ENCODE measurements at regions not wholly inside any gene's neighbourhood (a gene's known extent, or its start where the extent isn't known, plus 50 kb on each side); places are given as distances from the start of the nearest gene placed in this dataset.

DNA sequence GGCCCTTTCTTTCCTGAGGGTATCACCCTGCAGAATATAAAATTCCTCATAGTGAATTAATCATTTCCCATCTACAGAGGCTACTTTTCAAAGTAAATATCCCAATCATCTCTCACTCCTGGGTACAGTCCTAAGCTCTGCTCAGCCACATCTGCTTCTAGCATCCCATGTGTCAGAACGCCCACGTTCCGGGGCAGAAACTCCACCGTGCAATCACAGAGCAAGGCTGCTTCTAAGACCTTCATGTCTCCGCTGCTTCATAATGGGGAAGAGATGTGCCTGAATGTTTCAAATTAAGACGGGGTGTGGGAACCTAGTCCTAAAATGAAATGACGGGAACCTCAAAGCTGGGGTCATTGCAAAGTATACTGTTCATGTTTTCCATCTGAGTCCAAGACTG, 208.8 kb upstream of the GMDS start:
- no peak for DNase-seq

DNA sequence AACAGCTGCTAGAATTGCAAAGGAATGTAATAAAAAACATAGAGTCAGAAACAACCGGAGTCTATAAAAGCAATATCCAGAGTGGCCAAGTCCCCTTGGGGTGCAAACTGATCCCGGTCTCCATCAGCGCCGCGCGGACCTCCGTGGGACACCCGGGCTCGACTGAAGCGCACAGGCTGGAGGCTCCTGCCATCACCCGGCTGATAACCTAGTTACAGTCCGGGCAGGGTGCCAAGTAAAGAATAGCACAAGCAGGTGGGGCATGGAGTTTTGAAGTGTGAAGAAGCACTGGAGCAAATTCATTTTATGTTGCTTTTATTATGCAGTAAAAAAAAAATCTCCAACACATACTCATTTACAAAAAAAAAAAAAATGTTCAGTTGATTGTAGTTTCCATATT, 205.1 kb upstream of the GMDS start:
- DNase-seq = peak; percentile 58

DNA sequence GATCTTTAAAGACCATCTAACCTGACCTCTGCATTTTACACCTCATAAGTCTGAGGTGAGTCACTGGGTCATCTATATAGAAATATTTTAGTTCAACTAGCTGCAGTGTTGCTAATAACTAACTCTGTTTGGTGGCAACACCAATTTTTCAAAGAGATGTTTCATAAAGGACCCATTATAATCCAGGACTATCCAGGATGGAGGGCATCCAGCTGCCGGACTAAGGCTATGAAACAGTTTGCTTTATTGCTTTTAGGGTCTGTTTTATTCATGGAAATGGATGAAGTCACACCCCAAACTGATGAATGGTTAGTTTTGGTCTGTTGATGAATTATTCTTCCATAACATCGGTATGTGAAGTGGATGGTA, 204.2 kb upstream of the GMDS start:
- no peak for DNase-seq

DNA sequence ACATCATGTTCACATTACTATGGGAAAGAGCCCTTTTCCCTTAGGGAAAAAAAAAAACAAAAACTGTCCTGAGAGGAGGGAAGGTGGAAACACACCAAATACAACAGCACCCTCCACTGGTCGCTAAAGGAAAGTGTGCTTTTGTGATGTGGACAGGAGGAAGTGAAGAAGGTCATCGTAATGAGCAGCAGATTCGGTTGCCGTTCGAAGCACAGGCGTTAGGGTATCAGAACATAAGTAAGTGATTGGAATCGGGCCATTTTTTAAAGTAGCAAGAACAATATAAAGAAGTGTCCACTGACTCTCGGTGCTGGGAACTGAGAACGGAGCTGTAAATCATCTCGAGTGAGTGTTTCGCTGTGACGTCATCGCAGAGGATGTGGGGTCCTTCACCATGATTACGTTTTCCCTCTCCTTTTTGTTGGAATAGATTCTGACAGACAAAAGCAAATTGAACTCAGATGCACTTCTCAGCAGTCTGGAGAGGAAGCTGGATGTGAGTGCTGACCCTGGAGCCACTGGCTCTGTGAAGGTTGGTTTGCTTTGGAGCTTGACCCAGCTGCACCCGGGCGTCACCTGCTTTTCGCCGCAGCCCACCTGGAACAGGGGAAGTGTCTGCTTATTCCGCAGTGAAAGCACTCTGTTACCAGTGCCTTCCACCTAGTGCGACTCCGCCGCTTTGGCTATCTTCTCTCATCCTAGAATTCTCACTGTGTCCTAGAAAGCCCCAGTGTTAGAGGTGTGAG, 203.6 kb upstream of the GMDS start:
- DNase-seq = peak; percentile 49

DNA sequence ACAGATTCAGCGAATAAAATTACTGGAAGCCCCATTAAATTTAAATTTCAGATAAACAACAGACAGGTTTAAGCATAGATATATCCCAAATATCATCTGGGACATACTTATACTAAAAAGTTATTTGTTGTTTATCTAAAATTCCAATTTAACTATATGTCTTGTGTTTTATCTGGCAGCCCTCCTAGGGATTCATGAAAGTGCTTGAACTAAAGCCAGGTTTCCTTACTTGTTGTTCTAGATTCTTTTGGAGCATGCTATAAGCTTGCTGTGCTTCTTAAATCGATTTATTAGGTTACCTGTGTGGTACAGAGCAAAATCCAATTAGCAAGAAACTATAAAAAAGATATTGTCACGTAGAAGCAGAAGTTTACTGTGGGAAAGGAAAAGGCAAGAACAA, 202.5 kb upstream of the GMDS start:
- no peak for DNase-seq

DNA sequence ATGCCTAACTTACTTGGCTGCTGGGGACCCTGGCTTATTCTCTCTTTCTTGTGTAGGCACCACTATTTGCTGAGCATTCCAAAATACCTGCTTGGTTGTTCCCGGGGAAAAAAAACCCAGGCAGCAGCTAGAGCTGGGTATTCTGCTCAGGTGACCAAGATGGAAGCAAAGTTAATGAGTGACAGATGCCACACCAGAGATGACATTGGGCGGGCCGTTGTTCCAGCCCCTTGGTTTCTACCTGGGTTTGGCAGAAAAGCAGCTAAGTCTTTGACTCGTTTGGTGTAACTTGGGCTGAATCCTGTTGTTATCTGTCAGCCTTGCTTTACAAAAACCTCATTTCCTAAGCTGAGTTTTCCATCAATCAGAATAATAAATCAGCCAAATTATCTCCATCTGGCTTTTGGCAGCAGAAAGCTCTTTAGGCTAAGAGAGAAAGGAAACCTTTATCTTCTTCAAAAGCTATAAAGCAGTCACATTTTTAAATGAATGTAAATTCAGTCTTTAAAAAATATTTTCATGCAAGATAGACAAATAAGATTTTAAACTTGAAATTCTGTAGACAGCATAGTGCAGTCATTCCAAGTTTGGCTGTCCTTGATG, 202.0 kb upstream of the GMDS start:
- no peak for DNase-seq

DNA sequence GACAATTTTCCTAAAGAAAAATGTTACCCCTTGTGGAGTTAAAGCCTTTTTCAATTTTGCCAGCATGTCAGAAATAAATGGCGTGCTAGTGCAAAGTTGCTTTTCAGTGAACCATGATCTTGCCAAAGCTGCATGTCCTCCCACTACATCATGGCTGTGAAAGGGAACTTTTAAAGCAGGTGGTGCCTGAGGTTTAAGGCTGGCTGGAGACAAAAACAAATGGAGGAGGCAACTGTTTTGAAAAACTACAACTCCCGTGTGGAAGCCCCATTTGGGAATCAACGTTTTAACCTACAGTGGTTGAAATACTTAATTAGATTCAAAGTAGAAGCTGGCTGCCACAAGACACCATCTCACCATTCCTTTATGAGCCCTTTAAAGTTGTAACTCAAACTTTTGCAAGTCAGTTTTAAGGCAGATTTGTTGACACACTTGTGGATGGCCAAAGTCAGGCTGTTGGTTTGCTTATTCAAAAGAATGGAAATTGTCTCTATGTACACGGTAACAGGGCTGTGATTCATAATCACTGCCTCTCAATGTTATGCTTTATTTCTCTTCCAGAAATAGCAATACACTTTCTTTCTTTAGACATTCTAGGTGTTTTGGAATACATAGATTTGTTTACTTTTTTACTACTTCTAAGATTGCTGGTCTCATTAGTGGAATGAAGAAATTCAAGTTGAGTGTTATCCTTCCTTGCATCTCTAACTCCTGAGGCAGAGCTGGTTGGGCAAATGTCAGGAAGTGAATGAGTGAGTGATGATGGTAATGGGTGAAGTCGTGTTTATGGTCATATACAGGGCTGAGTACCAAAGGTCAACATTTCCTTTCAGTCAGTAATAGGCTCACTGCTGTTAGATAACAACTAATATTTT, 196.4 kb upstream of the GMDS start:
- DNase-seq = no peak

DNA sequence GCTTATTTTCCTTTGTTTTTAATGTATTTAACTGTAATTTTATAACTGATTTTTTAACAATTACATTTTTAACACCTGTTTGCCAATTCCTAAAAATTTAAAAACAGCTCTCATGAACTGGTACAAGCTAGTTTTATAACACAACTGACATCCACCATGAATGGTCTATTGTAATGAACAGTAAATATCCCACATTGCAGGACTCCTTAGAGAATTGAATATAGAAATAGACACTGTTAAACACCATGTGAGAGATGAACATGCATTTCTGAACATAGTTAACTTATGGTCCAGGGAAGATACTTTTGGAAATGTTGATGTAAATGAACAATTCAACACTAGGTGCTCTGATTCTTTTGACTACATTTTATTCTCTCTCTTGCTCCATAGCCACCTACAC, 195.1 kb upstream of the GMDS start:
- no peak for DNase-seq

DNA sequence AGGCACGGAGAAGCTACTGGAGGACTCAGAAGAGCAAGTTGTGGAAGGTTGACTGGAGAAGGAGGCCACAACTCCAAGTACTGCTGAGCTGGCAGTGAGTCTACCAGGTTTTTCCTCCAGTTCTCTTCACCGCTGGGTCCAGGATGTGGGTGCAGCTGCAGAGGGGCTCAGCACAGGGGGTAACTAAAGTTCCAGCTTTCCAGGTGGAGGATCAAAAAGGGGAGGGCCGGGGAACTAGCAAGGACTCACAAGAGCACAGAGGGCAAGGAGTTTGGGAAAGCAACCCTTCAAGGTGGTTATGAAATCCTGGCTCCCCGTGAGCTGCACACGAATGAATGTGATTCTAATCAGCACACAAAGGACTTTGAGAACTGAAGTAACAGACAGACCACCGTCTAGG, 194.2 kb upstream of the GMDS start:
- DNase-seq = no peak

DNA sequence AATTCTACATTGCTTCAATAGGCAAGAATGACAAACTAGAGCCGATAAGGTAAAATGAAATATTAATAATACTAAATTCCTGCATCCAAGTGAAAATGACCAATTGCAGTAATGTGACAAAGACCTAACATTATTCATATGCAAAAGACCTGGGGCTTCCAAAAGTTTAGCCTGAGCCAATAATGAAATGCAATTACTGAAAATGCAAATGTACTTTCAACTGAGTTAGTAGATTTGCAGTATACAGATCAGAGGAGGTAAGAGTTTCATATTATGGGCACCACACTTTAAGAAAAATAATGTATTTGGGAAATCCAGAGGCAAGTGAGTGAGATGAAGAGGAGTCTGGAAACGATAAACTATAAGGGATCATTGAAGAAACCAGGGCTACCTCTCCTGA, 193.7 kb upstream of the GMDS start:
- no peak for DNase-seq

DNA sequence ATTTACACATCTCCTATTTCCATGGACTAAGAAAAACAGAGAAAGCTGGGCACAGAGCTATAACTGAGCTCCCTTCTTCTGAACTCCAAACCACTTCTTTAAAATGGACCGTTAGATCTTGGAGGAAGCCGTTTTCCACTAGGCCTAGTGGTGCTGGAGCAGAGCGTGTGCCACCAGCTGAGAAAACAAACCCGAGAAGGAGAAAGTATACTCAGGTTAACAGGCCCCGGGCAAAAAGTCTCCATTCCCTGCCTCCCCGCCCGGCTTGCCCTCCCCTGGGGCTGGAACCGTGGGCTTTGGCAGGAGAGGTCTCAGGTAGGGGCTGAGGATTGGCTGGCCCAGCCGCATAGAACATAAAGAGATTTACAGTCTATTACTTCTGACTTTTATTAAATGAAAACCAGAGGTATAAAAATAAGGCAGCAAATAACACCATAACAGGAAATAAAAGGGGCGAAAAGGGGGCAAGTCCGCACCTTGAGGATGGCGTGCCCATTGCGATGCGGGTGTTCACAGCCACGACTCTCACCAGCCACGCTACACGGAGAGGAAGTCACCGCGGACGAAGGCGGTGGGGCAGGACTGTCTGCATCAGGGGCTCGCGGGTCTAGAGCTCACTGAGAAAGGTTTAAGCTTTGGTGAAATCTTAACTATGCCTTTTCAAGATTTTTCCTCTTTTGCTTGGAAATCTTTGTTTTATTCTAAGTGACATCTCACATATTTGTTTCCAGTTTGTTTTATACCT, 191.2 kb upstream of the GMDS start:
- no peak for DNase-seq

DNA sequence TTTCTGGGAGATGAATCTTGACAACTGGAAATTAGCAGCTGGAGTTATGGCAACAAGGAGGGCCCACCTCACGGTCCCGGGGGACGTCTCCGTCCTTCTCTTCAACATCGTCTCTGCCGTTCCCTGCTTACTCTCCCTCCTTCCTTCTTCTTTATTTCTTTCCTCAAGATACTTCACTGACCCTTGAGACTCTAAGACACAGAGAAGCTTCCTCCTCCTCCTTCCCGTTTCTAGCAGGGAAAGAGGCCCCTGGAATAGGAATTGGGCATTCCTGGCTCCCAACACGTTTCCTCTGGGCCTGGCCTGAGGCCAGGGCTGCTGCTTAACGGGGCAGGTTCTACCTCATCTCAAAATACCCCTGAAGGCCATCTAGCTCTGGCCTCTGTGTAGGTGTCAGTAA, 189.9 kb upstream of the GMDS start:
- no peak for DNase-seq

DNA sequence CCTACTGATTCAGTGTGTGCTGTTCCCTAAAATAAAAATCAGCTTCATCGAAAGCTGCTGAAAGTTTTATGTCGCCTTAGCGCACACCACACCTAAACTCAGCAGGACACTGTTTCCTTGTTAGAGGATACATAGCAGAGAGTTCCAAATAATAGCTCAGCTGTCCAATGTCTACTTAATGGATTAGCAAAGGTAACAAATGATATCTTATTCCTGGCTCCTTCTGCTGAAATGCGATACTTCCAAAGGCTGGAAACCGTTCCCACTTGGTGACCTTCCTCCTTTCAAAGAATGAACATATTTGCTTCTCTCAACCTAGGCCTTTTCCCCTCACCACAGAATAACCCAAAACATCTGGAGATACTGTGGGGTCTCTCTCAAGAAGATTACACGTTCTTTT, 189.5 kb upstream of the GMDS start:
- DNase-seq = no peak

DNA sequence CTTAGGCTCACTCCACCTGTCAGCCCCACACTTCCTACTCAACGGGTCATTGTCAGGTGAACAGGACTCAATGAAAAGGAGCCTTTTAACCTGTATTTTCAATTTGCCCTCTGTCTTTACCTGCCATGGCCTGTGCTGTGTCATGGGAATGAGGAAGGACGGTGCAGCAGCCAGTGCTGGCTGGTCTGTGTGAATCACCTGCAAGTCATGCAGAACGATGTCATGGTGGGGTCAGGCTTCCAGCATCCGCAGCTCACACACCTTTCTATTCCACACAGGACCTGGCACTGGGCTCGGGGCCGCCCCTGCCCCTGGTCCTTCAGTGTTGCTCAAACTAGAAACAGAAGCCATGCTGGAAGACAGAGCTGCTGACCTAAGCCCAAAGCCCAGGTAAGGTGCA, 188.7 kb upstream of the GMDS start:
- no peak for DNase-seq

DNA sequence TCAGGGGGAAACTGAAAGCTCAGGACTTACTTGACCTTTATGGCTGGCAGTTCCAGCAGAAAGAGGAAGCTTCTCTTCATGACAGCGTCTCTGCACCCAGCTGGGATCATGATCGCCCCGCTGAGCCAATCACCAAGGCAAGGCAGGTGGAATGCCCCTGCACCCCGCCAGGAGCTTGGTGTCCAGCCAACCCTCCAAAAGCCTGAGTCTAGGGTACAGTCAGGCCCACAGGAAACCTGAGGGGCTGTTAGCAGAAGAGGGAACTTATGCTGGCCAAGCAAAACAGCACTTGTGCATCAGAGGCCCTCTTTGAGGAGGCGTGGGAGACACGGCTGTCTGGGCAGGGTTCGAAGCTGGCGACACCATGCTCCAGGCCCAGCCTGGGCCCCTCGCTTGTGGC, 188.3 kb upstream of the GMDS start:
- DNase-seq = no peak

DNA sequence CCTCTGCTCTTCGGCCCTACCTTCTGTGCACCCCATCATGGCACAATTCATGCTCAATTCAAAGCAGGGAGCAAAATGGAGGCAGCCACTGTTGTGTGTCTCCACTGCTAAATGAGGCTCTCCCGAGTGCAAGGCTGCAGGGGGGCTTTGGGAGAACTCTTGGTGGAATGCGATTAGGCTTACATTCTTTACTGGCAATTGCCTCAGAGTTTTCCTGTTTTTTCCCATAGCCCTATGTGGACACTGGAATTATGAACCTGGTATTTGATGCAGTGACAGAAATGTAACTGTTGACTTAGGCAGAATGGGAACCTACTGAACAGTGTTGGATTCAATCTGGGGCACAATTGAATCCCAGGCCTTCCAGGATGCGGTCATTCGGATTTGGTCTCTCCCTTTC, 187.9 kb upstream of the GMDS start:
- no peak for DNase-seq

DNA sequence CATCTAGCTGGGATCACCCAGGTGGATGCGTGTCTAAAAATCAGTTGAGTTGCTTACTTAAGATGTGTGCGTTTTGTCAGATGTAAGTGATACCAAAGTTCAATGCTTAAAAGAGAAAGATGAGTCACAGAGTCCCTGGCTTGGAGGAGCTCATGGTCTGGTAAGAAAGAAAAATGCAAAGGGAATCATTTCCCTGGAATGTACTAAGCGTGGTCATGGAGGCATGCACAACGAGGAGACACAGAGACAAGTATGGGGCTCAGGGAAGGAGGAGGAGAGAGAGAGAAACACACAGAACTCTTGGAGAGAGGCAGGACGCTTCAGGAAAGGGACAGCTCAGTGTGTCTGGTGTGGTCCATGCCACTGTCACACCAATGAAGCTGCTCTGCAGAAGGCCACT, 186.9 kb upstream of the GMDS start:
- no peak for DNase-seq

DNA sequence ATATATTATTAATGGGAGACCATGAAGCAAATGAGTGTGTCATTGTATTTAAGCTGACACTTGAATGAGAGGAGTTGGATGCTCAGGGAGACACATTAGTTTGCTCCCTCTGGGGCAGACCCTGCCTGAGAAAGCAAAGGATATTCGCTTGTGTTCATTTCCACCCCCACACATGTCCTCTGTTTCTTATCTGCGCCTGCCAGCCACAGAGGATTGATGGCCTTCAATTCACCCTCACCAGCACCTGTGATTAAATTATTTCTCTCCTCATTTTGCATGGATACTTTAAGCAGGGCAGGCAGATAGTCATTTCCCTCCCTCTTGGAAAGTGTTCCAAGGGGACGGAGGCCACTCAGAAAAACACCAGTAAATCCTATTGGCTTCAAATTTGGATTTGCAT, 185.2 kb upstream of the GMDS start:
- no peak for DNase-seq

DNA sequence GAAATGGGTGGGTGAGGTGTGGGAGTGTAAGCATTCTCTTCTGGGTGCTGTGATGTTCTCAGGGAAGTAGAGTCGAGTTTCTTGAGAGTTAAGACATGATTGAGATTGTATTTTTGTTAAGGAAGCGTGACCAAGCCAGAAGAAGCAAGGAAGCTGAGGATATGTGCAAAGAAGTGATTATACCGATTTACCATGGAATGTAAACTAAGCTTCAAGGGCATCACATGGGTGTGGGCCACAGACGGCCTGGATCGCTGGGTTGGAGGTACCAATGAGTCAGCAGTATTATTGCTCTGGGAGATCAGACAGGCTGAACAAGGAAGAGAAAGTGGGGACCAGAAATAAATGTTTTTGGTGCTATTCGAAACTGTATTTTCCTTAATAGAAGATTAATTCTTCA, 184.1 kb upstream of the GMDS start:
- no peak for DNase-seq

DNA sequence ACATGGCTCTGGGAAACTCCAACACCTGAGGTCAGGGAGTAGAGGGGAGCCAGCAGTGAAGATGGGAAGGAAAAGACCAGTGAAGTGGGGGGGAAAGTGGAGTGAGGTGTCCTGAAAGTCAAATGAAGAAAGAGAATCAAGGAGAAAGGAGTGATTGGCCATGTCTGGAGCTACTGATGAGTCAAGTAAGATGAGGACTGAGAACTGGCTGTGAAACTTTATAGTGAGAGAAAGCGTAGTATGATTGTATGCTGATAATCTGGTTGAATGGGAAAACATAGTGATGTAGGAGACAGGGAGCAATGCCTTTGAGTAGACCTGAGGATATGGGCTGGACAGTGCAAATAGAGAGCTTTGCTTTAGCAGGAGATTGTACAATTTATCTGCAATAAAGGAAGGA, 183.6 kb upstream of the GMDS start:
- DNase-seq = no peak

DNA sequence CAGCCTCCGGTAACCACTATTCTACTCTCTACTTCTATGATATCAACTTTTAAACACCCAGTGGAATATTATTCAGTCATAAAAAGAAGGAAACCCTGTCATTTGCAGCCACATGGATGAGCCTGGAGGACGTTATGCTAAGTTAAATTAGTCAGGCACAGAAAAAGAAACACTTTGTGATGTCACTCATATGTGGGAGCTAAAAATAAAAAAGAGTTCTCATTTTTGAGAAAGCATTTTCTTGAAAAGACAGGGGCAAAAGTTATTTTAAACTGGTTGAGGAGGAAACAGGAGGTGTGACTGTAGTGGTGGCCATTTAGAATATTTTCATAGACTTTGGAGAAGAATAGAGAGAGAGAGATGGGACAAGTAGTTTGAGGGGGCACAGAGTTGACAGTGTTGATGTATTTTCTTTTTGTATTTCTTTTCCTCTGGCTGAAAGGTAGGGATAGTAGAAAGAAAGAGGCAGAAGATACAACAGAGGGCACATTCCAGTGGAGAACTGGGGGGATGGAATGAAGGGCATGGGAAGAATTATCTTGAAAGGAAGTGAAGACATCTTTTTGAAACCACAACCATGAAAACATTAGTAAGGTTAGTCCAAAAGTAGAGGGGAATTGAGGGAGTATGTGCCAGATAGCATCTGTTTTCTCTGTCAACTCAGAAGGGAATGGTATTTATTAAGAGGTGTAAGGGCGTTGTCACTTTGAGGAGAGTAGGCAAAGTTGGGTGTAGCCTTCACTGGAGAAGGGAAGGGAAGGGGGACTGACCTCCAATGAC, 181.3 kb upstream of the GMDS start:
- DNase-seq = no peak

DNA sequence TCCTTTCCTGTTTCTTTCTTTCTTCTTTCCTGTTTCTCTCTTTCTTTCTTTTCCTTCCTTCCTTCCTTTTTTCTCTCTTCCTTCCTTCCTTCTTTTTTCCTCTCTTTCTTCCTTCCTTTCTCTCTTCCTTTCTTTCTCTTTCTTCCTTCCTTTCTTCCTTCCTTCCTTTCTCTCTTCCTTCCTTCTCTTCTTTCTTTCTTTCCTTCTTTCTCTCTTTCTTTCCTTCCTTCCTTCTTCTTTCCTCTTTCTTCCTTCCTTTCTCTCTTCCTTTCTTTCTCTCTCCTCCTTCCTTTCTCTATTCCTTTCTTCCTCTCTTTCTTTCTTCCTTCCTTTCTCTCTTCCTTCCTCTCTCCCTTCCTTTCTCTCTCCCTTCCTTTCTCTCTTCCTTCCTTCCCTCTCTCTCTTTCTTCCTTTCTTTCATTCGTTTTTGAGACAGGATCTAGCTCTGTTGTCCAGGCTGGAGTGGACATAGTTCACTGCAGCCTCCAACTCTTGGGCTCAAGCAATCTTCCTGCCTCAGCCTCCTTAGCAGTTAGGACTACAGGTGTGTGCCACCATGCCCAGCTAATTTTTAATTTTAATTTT, 170.8 kb upstream of the GMDS start:
- DNase-seq = no peak

Measured in NCI-H1092 treated with DMSO at 0.1 percent for 48 hours (cell line).